Suppressor macrophage (primary cell): ENCODE measurements at regions not wholly inside any gene's neighbourhood (a gene's known extent, or its start where the extent isn't known, plus 50 kb on each side); places are given as distances from the start of the nearest gene placed in this dataset.
A peak's percentile ranks its signal among the peaks of the same experiment; 100 is the strongest.

Experiments used
- DNase-seq, 4 experiments: peaks; one replicate each; pipeline ENCODE4 v3.0.0-alpha.2; 2020 to 2022

DNA sequence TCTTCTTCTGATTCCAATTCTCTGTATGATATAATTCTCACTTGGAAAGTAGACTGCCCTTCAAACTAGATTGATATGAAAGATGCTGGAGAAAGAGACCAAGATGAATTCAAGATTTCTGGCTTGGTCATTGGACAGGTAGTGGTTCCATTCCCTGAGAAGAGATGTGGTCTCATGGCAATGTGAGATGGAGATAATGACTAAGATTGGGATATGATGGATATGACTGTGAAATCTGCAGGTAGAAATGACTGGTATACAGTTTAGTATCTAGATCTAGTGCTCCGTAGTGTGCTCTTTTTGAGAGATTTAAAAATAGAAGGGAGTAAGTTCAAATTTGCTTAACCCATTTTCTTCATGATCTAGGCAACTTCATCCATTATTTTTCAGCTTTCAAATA lies 425.4 kb upstream of the TRIB2 start:
- DNase-seq: no peak

DNA sequence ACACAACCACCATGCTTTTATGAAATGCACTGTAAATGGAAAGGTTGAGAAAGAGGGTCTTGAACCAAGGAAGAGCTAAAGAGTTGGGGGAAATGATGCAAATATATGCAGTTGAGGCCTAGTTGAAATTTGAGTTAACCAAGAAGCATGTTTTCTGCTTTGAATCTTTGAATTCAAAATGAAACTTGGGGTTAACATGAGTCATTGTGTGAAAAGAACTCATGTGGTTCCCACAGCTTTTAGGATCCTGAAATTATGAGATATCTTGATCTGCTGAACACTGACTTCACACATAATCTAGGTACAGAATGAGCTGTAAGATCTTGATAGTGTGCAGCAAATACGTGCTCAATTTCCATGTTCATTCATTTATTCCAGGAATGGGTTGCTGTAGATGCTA lies 422.9 kb upstream of the TRIB2 start:
- no peak for DNase-seq

GRCh38 chr2:12295856-12296519 lies 420.7 kb upstream of the TRIB2 start:
- DNase-seq: no peak

- no peak for DNase-seq
Observed at GRCh38 chr2:12296915-12297314, 419.8 kb upstream of the TRIB2 start.

GRCh38 chr2:12298352-12298751 lies 418.4 kb upstream of the TRIB2 start:
- DNase-seq: no peak

DNA sequence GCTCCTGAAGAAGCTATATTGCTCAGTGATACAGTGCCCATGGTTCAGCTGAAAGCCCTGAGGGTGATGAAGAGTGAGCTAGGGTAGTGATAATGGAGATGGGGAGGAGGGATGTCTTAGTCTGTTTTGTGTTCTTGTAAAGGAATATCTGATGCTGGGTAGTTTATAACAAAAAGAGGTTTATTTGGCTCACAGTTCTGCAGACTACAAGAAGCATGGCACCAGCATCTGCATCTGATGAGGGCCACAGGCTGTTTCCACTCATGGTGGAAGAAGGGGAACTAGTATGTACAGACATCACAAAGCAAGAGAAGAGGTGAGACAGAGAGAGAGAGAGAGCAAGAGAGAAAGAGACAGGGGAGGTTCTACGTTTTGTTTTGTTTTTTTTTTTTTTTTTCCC lies 417.3 kb upstream of the TRIB2 start:
- no peak for DNase-seq

DNA sequence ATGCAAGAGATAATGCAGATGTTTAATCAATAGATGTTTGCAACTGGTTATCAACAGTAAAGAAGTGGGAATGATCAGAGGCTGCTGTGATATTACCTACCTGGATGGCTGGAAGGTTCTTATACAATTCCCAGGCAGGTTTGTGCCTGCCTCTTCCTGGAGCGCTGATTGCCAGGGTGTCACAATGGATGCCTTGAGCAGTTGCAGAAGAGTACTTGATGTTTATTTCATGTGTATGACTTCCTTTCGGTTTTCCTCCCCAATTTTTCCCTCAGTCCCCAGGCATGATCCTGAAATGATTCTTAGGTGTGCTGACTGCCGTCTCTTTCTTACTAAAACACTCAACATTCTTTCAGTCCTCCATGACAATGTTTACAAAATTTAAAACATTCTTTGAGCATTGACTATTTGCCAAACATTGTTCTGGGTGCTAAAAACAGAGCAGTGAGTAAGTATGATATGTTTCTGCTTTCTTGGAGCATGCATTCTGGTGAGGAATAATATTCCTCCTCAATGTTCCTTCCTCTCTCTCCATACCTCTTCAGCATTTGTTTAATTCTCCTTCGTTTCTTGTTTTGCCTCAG lies 416.6 kb upstream of the TRIB2 start:
- DNase-seq: no peak

GRCh38 chr2:12300927-12301326 lies 415.8 kb upstream of the TRIB2 start:
- peak in 3 of 4 experiments; percentile 14 to 27 (median 18) for DNase-seq

DNA sequence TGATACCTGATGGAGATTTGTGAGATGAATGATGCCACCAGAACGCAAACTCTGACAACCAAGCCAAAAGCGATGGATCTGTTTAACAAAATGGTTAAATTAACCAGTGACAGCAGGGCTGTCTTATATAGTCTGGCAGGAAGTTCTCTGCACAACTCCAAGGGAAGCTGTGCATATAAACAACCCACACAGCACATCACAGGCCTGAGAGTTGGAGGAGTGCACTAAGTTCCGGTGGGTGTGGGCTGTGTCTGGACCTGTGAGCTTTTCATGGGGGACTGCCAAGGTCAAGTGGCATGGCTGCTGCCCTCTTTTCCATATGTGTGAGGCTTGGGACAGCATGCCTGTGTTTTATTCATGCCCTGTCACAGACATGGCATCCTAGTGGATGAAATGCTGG lies 414.6 kb upstream of the TRIB2 start:
- DNase-seq: no peak

DNA sequence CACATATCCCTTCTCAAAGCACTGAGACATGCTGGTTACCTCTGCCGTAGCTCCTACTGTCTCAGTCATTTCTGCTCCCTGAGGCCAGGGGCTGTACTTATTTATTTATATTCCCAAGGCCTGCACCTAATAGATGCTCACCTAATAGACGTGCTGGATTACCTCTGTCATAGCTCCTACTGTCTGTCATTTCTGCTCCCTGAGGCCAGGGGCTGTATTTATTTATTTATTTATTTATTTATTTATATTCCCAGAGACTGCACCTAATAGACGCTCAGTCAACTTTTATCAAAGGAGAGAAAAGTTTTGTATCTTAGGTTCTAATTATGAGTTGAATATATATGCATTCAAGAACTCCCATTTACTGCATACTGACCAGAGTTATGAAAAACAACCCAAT lies 414.0 kb upstream of the TRIB2 start:
- no peak for DNase-seq

- no peak for DNase-seq
Observed at GRCh38 chr2:12303181-12304030, 413.3 kb upstream of the TRIB2 start.

DNA sequence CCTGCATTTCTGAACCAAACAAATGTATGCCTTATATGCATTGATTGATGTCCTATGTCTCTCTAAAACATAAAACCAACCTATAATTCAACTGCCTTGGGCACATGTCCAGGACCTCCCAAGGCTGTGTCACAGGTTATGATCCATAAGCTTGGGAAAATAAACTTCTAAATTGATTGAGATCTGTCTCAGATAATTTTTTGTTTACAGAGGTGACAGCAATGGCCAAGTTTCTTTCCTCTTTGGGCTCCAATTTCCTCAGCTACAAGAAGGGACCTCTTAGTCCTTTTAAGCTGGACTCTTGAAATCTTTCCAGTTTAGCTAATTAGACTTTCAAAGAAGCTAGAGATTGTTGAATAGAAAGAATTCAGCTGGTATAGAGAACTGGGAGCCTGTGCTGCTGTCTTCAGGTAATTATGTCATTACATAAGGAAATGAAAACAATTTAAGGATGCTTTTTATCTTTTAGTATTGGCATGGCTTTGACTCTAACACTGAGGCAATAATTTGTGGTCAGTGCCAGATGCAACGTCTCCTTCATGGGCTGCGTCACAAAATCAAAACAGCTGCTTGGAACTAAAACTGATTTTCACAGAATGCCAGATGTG lies 412.1 kb upstream of the TRIB2 start:
- no peak for DNase-seq

DNA sequence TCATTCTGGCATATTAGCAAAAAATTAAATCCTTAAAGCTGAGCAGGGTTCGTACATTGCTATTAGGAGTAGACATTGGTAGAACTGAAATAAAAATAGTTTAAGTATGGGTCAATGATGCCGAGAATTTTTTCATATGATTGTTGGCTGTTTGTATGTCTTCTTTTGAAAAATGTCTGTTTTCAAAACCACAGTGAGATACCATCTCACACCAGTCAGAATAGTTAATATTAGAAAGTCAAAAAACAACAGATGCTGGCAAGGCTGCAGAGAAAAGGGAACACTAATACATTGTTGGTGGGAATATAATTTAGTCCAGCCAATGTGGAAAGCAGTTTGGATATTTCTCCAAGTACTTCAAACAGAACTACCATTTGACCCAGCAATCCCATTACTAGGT lies 410.8 kb upstream of the TRIB2 start:
- DNase-seq: no peak

DNA sequence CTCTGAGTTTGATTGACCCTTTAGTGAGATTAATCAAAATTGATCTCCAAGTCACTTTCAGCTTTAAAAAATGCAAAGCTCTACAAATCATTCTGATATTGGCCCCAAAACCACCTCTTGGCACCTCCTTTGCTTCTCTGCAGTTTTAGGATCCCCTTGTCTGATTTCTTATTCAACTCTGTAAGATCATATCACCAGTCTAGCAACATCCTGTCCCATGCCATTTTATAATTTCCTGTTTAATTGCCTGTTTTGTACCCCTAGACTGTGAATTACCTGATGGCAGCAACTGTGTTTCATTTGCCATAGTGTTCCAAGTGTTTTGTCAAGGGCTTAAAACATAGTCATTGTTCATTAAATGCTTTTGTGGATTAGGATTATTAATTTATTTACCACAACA lies 406.3 kb upstream of the TRIB2 start:
- DNase-seq: no peak

- DNase-seq: no peak
Observed at GRCh38 chr2:12313445-12314126, 403.1 kb upstream of the TRIB2 start.

DNA sequence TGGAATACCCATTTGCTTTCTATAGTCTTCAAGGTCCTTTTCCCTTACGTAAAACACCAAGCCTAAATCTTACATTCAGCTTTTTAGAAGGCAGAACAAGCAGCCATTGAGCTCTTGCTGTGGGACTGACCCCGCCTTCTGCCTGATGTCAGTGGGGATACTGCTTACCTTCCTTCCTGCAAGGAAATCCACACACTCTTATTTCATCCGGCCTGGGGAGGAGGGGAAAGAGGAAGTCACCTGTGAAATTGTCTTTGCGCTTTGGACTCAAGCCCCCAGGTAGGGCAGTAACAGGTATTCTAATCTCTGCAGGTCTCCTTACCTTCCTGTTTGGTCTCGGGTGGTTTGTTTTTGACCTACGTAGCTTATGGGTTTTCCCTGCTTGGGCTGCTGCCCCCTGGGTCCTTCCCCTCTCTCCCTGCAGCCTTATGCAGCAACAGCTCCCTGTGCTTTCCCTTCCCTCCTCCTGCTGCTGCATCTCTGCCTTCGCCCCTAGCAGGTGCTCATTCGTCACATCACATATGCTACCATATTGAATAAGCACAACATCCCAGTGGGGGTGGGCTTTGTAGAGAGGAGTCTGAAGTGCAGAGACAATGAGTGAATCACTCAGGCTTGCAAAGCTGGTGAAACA lies 402.5 kb upstream of the TRIB2 start:
- DNase-seq: no peak

GRCh38 chr2:12315224-12315623 lies 401.5 kb upstream of the TRIB2 start:
- peak in 2 of 4 experiments; percentile 23 to 24 for DNase-seq

- DNase-seq: no peak
Observed at GRCh38 chr2:12316476-12316875, 400.3 kb upstream of the TRIB2 start.

GRCh38 chr2:12317286-12317685 lies 399.4 kb upstream of the TRIB2 start:
- no peak for DNase-seq

DNA sequence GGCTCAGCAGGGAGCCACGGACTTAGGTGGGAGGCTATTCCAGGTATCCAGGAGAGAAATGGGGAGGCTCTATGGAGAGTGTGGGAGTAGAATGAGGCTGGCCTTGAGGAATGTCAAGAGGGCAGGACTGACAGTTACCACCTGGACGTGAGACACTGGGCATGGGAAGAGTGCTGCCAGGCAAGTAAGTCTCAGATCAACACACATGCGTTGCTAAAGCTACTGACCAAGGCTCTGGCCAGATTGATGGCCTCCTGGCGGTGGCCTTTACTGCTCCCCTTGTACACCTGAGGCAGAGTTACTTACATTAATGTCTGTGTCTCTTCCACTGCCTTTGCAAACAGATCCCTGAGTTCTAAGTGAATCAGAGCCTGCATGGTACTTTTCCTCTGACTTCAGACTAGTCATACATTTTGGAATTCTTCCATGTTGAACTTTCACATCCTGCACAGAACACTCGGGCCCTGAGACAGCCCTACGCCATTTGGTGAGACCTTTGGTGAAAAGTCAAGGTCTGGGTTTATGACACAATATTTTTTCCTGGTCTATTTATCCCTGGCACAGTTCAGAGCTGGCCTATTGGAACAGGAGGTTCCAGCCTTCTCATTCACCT lies 398.8 kb upstream of the TRIB2 start:
- DNase-seq: no peak

DNA sequence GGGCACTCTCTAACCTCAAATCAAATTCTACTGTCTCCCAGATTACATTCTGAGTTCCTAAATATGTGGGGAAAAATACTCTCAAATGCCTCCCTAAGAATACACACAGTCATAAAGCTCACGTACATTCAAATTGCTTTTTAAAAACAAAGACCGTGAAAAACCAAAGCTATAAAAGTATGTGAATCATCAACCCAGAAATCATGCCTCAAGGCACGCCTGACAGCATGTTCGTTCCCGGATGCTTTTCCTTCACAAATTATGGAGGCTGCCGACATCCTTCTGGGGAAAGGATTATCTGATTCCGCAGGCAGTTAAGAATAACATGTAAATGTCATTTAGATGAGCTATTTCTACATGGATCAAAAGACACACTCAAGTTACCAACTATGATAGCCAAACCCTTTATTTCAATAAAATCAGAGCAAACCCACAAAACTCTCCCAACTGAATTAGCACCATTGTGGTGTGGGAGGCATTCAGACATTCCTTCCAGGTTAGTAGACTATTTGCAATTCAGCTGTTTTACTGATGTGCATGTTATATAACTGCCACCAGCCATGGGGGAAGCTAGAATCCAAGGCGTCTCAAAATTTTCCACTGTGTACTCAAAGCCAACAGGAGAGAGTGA lies 398.2 kb upstream of the TRIB2 start:
- no peak for DNase-seq
